ENCODE measurements at regions not wholly inside any gene's neighbourhood (a gene's known extent, or its start where the extent isn't known, plus 50 kb on each side); places are given as distances from the start of the nearest gene placed in this dataset.

- ATAC-seq: no peak
- peaks cover 16 to 21% of the 10 kb centered on the region in 2 donors for H3K27me3 Mint-ChIP-seq (ENCODE audit: low read depth in 2 of 2)
These were observed 189.3 kb upstream of the TSC22D2 start for GRCh38 chr3:150218841-150219240.

GRCh38 chr3:150218236-150218635 is 189.9 kb upstream of the TSC22D2 start:
- Mint-ChIP-seq H3K27ac (no peak overlapping the region), H3K4me3 (no peak overlapping the region), H3K9me3 (no peaks in the 10 kb centered on the region), H3K27me3 (ENCODE audit: low read depth in 2 of 2) (peaks cover 16 to 21% of the 10 kb centered on the region in 2 donors), H3K4me1 (peaks cover 5 to 13% of the 10 kb centered on the region in 2 donors), H3K36me3 (no peaks in the 10 kb centered on the region)
- Histone ChIP-seq H3K27ac (ENCODE audit: low read length) (no peak overlapping the region), H3K4me1 (ENCODE audit: control insufficient read depth, insufficient read depth, low read length) (peaks cover 6% of the 10 kb centered on the region), H3K9me3 (ENCODE audit: control insufficient read depth, insufficient read depth, low read length) (peaks cover 4% of the 10 kb centered on the region), H3K27me3 (ENCODE audit: control insufficient read depth, insufficient read depth, low read length) (peaks cover 3% of the 10 kb centered on the region), H3K4me3 (ENCODE audit: low read length) (no peak overlapping the region), H3K36me3 (ENCODE audit: control insufficient read depth, insufficient read depth, low read length) (no peaks in the 10 kb centered on the region)
- TF ChIP-seq CTCF (IDR thresholded peaks at IDR 0.05): no peak
- intact Hi-C loops (cut with micrococcal nuclease): no loop called here
- DNase-seq (no peak), ATAC-seq (no peak)
- WGBS (ENCODE audit: insufficient coverage): 91% methylated on average over 3 of the region's 4 CpGs

More at GRCh38 chr3:150218841-150219240, 189.3 kb upstream of the TSC22D2 start:
- Histone ChIP-seq H3K27ac (ENCODE audit: low read length) (no peak overlapping the region), H3K4me3 (ENCODE audit: low read length) (no peak overlapping the region), H3K9me3 (ENCODE audit: control insufficient read depth, insufficient read depth, low read length) (peaks cover 4% of the 10 kb centered on the region), H3K4me1 (ENCODE audit: control insufficient read depth, insufficient read depth, low read length) (peaks cover 6% of the 10 kb centered on the region), H3K27me3 (ENCODE audit: control insufficient read depth, insufficient read depth, low read length) (peaks cover 3% of the 10 kb centered on the region), H3K36me3 (ENCODE audit: control insufficient read depth, insufficient read depth, low read length) (no peaks in the 10 kb centered on the region)
- Mint-ChIP-seq H3K9me3 (no peaks in the 10 kb centered on the region), H3K4me3 (no peak overlapping the region), H3K36me3 (no peaks in the 10 kb centered on the region), H3K27ac (no peak overlapping the region), H3K4me1 (peaks cover 5 to 13% of the 10 kb centered on the region in 2 donors)
- no peak for TF ChIP-seq CTCF (IDR thresholded peaks at IDR 0.05)
- WGBS (ENCODE audit: insufficient coverage): 94% methylated on average over 3 of the region's 3 CpGs
- intact Hi-C loops (cut with micrococcal nuclease): no loop called here
- no peak for DNase-seq

DNA sequence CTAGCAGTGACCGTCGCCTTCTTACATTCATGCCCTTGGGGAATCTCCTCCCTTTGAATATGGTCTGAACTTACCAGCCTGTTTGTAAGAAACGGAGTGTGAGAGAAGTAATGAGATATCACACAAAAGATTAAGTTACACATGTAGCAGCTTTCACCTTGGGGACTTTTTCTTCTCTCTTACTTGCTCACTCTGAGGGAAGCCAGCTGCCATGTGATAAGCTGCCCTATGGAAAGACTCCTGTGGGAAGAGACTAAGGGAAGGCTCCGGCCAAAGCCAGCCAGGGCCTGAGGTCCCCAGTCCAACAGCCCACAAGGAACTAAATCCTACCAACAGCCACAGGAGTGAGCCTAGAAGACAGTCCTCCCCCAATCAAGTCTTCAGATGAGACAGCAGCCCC is 190.4 kb upstream of the TSC22D2 start:
- peaks cover 5 to 13% of the 10 kb centered on the region in 2 donors for H3K4me1 Mint-ChIP-seq
- Histone ChIP-seq H3K4me1 (ENCODE audit: control insufficient read depth, insufficient read depth, low read length) (peaks cover 6% of the 10 kb centered on the region), H3K27me3 (ENCODE audit: control insufficient read depth, insufficient read depth, low read length) (peaks cover 3% of the 10 kb centered on the region), H3K36me3 (ENCODE audit: control insufficient read depth, insufficient read depth, low read length) (no peaks in the 10 kb centered on the region), H3K4me3 (ENCODE audit: low read length) (no peak overlapping the region), H3K9me3 (ENCODE audit: control insufficient read depth, insufficient read depth, low read length) (peaks cover 4% of the 10 kb centered on the region), H3K27ac (ENCODE audit: low read length) (no peak overlapping the region)
- no peak for ATAC-seq
- intact Hi-C loops (cut with micrococcal nuclease): no loop called here
- H3K9me3 Mint-ChIP-seq: no peaks in the 10 kb centered on the region
- DNase-seq: no peak
- H3K27ac Mint-ChIP-seq: no peak overlapping the region
- H3K36me3 Mint-ChIP-seq: no peaks in the 10 kb centered on the region
- no peak for TF ChIP-seq CTCF (IDR thresholded peaks at IDR 0.05)
- H3K27me3 Mint-ChIP-seq (ENCODE audit: low read depth in 2 of 2): peaks cover 16 to 21% of the 10 kb centered on the region in 2 donors
- H3K4me3 Mint-ChIP-seq: no peak overlapping the region
- WGBS (ENCODE audit: insufficient coverage): 97% methylated on average over 3 of the region's 4 CpGs

DNA sequence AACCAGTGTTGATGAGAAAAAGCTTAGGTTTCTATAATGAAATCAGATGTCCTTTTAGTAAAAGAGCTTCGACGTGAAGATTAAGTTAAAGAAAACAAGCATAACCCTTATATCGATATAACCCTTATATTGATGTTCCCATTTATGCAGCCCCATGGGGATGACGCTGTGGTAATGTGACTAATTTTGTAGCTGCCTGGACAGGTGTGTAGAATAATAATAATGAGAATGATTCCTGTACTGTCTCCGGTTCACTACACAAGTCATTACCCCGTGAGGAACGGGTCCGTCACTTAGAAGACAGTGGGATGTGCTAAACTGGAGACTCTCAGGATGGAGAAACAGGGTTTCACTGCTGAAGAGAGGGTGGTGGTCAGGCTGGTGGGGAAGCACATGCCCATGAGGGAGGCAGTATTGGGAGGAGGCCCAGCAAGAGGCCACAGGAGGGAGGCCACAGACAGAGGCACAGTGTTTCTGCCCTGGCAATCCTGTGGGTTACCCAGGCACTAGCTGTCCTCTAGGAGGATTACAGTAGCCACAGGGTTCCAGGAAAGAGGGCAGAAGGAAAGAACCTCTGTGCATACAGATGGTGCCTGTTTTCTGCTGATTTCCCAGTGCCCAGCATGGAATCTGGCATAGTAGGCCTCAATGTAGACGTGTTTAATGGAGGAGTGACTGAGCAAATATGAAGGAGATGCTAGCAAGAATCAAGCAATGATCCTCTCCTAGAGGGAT is 191.1 kb upstream of the TSC22D2 start:
- ATAC-seq (no peak), DNase-seq (no peak)
- Histone ChIP-seq H3K27me3 (ENCODE audit: control insufficient read depth, insufficient read depth, low read length) (peaks cover under 1% of the 10 kb centered on the region), H3K27ac (ENCODE audit: low read length) (no peak overlapping the region), H3K36me3 (ENCODE audit: control insufficient read depth, insufficient read depth, low read length) (no peaks in the 10 kb centered on the region), H3K4me3 (ENCODE audit: low read length) (no peak overlapping the region), H3K9me3 (ENCODE audit: control insufficient read depth, insufficient read depth, low read length) (peaks cover 4% of the 10 kb centered on the region), H3K4me1 (ENCODE audit: control insufficient read depth, insufficient read depth, low read length) (peaks cover 6% of the 10 kb centered on the region)
- peaks cover 16 to 21% of the 10 kb centered on the region in 2 donors for H3K27me3 Mint-ChIP-seq (ENCODE audit: low read depth in 2 of 2)
- TF ChIP-seq CTCF (IDR thresholded peaks at IDR 0.05): no peak
- no peak overlapping the region for H3K4me3 Mint-ChIP-seq
- H3K27ac Mint-ChIP-seq: no peak overlapping the region
- intact Hi-C loops (cut with micrococcal nuclease): no loop called here
- H3K9me3 Mint-ChIP-seq: no peaks in the 10 kb centered on the region
- 86% methylated on average over 6 of the region's 9 CpGs for WGBS (ENCODE audit: insufficient coverage)
- no peaks in the 10 kb centered on the region for H3K36me3 Mint-ChIP-seq
- peaks cover 5 to 13% of the 10 kb centered on the region in 2 donors for H3K4me1 Mint-ChIP-seq

Measured in natural killer cell (primary cell).